DND-41 (cell line): ENCODE measurements at regions not wholly inside any gene's neighbourhood (a gene's known extent, or its start where the extent isn't known, plus 50 kb on each side); places are given as distances from the start of the nearest gene placed in this dataset.

Experiments
- EZH2 ChIP-seq: IDR thresholded peaks from 3 replicates; pipeline ENCODE4 v1.6.1; 2012; ENCODE audit warnings: borderline replicate concordance, low read depth, mild to moderate bottlenecking, moderate library complexity, low read length, inconsistent platforms; ENCODE audit not compliant: severe bottlenecking
- TF ChIP-seq, protein P1 (sequence below): IDR thresholded peaks from 2 replicates; pipeline ENCODE4 v1.5.1; 2012; ENCODE audit warnings: borderline replicate concordance, low read length, moderate library complexity, mild to moderate bottlenecking; ENCODE audit not compliant: poor library complexity, severe bottlenecking; ENCODE audit errors: extremely low read depth

DNA sequence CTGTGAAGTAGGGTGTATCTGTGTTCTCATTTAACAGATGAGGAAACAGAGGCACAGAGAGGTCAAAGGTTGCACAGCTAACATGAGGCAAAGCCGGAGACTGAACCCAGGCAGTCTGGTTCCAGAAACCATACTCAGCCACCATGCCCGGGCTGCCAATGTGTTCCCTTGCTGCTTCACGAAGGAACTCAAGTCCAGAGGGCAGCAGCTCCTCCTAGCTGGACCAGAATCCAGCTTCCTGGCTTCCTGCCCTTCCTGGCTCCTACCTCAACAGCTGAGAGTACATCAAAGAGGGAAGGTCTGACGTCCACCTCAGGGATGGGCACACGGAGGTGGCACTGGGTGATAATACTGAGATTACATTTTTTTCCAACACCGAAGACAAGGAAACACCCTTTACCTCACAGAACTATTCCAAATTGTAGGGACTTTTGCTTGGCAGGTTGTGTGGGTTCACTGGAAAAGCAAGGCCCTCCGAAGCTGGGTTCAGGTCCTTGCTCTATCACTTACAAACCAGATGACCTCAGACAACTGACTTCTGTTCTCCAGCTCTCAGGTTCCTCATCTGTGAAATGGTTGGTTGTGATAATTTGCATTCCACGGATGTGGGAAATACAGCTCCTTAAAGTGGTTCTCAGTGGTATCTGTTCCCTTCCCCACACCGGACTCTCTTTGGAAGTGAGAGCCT lies 154.1 kb upstream of the ZMIZ1 start:
- TF ChIP-seq, protein P1, sequence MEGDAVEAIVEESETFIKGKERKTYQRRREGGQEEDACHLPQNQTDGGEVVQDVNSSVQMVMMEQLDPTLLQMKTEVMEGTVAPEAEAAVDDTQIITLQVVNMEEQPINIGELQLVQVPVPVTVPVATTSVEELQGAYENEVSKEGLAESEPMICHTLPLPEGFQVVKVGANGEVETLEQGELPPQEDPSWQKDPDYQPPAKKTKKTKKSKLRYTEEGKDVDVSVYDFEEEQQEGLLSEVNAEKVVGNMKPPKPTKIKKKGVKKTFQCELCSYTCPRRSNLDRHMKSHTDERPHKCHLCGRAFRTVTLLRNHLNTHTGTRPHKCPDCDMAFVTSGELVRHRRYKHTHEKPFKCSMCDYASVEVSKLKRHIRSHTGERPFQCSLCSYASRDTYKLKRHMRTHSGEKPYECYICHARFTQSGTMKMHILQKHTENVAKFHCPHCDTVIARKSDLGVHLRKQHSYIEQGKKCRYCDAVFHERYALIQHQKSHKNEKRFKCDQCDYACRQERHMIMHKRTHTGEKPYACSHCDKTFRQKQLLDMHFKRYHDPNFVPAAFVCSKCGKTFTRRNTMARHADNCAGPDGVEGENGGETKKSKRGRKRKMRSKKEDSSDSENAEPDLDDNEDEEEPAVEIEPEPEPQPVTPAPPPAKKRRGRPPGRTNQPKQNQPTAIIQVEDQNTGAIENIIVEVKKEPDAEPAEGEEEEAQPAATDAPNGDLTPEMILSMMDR, result no peak
- no peak for TF ChIP-seq EZH2
